ENCODE measurements at regions not wholly inside any gene's neighbourhood (a gene's known extent, or its start where the extent isn't known, plus 50 kb on each side); places are given as distances from the start of the nearest gene placed in this dataset.

DNA sequence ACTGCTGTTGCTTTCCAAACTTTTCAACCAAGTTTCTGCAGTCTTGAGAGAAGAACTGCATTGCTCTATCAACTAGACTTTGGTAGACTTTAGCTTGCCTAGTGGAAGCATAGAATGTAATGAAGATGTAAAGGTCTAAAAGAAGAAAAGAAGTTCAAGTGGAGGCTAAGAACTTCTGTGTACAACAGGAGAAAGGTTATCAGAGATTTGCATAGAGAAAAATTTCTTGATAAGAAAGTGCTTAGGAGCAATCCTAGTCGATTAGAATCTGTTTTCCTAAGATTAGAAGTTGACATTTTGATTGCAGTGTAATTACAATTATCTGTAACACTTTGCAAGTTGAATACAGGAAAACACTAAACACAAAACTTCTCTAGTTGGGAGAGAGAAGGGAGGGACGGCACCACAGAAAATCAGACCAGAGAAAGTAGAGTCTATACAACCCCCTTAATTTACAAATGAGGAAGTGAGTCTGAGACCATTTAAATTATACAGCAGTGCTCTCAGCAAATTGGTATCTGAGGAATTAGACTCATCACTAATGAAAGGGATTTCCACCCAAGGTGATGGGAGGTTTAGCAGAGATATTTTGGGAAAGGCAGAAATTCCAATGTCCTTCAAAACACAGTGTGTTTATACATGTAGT, 194.3 kb upstream of the MARCKS start:
- Histone ChIP-seq H3K9me2 (no peaks in the 10 kb centered on the region), H4K20me1 (ENCODE audit: insufficient read depth) (no peaks in the 10 kb centered on the region), H2AFZ (ENCODE audit: low read depth) (no peak overlapping the region), H3K36me3 (replicated peaks in 1 of 2; ENCODE audit: control insufficient read depth in 1 of 2, insufficient read depth in 2 of 2, low read length in 1 of 2) (no peaks in the 10 kb centered on the region), H3K4me2 (no peak overlapping the region), H3K9ac (no peak overlapping the region), H3K9me3 (no peaks in the 10 kb centered on the region), H3K79me2 (ENCODE audit: insufficient read depth) (no peaks in the 10 kb centered on the region), H3F3A (replicated peaks; ENCODE audit: insufficient read depth) (peaks cover 5% of the 10 kb centered on the region), H3K4me1 (ENCODE audit: control insufficient read depth in 1 of 2, insufficient read depth in 2 of 2, low read depth in 1 of 2, low read length in 1 of 2) (no peaks in the 10 kb centered on the region), H3K27me3 (ENCODE audit: insufficient read depth) (no peaks in the 10 kb centered on the region), H3K27ac (ENCODE audit: low read depth in 2 of 2, low read length in 1 of 2) (no peak overlapping the region), H3K4me3 (ENCODE audit: low read depth in 2 of 2, low read length in 1 of 2) (no peak overlapping the region)
- CTCF ChIA-PET, result interaction anchor here (0.6 kb wide), 2 partner anchors 68 to 94 kb away, joined by 3 to 5 read pairs; no protein-coding TSS in a partner anchor
- 69% methylated on average over 2 of the region's 2 CpGs for WGBS (ENCODE audit: low lambda C conversion rate)
- POLR2A ChIA-PET, result no interaction called here
- TF ChIP-seq TEAD4 (IDR thresholded peaks at IDR 0.05; ENCODE audit: borderline replicate concordance, insufficient read depth) (no peak), SIN3A (IDR thresholded peaks at IDR 0.05; ENCODE audit: borderline replicate concordance, low read depth, low read length) (no peak), EP300 (IDR thresholded peaks at IDR 0.05; ENCODE audit: borderline replicate concordance in 1 of 2, low read depth in 1 of 2, low read length in 1 of 2) (no peak), MEF2A (IDR thresholded peaks at IDR 0.05; ENCODE audit: borderline replicate concordance, low read depth) (no peak), CHD2 (IDR thresholded peaks at IDR 0.05; ENCODE audit: low read length, partially characterized antibody) (no peak), RFX5 (IDR thresholded peaks at IDR 0.05; ENCODE audit: low read length) (no peak), EZH2phosphoT487 (IDR thresholded peaks at IDR 0.05; ENCODE audit: borderline replicate concordance, low read depth) (no peak), GABPA (IDR thresholded peaks at IDR 0.05; ENCODE audit: low read depth) (no peak), RXRA (IDR thresholded peaks at IDR 0.05; ENCODE audit: borderline replicate concordance, low read depth) (no peak), FOXM1 (IDR thresholded peaks at IDR 0.05; ENCODE audit: low read depth) (no peak)
- TF ChIP-seq, protein P1, sequence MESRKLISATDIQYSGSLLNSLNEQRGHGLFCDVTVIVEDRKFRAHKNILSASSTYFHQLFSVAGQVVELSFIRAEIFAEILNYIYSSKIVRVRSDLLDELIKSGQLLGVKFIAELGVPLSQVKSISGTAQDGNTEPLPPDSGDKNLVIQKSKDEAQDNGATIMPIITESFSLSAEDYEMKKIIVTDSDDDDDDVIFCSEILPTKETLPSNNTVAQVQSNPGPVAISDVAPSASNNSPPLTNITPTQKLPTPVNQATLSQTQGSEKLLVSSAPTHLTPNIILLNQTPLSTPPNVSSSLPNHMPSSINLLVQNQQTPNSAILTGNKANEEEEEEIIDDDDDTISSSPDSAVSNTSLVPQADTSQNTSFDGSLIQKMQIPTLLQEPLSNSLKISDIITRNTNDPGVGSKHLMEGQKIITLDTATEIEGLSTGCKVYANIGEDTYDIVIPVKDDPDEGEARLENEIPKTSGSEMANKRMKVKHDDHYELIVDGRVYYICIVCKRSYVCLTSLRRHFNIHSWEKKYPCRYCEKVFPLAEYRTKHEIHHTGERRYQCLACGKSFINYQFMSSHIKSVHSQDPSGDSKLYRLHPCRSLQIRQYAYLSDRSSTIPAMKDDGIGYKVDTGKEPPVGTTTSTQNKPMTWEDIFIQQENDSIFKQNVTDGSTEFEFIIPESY (IDR thresholded peaks at IDR 0.05; ENCODE audit: borderline replicate concordance, low read depth), result no peak
- TF ChIP-seq, protein P2, sequence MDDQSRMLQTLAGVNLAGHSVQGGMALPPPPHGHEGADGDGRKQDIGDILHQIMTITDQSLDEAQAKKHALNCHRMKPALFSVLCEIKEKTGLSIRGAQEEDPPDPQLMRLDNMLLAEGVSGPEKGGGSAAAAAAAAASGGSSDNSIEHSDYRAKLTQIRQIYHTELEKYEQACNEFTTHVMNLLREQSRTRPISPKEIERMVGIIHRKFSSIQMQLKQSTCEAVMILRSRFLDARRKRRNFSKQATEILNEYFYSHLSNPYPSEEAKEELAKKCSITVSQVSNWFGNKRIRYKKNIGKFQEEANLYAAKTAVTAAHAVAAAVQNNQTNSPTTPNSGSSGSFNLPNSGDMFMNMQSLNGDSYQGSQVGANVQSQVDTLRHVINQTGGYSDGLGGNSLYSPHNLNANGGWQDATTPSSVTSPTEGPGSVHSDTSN (IDR thresholded peaks at IDR 0.05), result no peak
- TF ChIP-seq, protein P3, sequence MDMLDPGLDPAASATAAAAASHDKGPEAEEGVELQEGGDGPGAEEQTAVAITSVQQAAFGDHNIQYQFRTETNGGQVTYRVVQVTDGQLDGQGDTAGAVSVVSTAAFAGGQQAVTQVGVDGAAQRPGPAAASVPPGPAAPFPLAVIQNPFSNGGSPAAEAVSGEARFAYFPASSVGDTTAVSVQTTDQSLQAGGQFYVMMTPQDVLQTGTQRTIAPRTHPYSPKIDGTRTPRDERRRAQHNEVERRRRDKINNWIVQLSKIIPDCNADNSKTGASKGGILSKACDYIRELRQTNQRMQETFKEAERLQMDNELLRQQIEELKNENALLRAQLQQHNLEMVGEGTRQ (IDR thresholded peaks at IDR 0.05; ENCODE audit: borderline replicate concordance, low read depth, low read length), result no peak
- no peak for DNase-seq

Data from SK-N-SH (cell line).